ENCODE measurements at regions not wholly inside any gene's neighbourhood (a gene's known extent, or its start where the extent isn't known, plus 50 kb on each side); places are given as distances from the start of the nearest gene placed in this dataset.

DNA sequence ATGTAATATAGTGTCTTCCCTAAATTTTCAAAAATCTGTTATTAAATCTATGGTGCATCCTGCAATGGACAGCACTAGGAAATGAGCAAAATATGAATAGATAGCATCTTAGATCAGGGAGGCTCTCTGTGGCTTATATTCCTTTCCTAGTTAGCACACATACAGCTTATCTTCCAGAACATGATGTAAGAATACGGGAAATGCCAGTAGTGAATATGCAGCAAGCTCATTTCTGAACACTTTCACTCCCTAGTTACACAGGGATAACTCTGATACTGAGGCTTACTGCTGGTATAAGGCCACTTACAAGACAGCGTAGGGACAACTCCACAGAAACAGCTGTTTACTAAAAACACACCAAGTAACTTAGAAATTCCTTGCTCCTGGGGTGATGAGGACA lies 297.3 kb upstream of the SMARCA2 start:
- TF ChIP-seq, protein P1, sequence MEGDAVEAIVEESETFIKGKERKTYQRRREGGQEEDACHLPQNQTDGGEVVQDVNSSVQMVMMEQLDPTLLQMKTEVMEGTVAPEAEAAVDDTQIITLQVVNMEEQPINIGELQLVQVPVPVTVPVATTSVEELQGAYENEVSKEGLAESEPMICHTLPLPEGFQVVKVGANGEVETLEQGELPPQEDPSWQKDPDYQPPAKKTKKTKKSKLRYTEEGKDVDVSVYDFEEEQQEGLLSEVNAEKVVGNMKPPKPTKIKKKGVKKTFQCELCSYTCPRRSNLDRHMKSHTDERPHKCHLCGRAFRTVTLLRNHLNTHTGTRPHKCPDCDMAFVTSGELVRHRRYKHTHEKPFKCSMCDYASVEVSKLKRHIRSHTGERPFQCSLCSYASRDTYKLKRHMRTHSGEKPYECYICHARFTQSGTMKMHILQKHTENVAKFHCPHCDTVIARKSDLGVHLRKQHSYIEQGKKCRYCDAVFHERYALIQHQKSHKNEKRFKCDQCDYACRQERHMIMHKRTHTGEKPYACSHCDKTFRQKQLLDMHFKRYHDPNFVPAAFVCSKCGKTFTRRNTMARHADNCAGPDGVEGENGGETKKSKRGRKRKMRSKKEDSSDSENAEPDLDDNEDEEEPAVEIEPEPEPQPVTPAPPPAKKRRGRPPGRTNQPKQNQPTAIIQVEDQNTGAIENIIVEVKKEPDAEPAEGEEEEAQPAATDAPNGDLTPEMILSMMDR (IDR thresholded peaks at IDR 0.05): no peak
- no peak for TF ChIP-seq POLR2AphosphoS5 (IDR thresholded peaks at IDR 0.05)
